Brain microvascular endothelial cell (primary cell): ENCODE measurements at regions not wholly inside any gene's neighbourhood (a gene's known extent, or its start where the extent isn't known, plus 50 kb on each side); places are given as distances from the start of the nearest gene placed in this dataset.

Source experiments
- DNase-seq: peaks from one replicate; pipeline ENCODE4 v3.0.0-alpha.2; 2020
- H3K27ac ChIP-seq: fragments of 250-450 bp; sonication (Bioruptor Pico); 2 replicates; pipeline ENCODE4 v1.5.1; 2020; ENCODE audit warnings: mild to moderate bottlenecking, moderate library complexity
- H3K27me3 ChIP-seq: fragments of 250-450 bp; sonication (Bioruptor Pico); replicated peaks from 2 replicates; pipeline ENCODE4 v1.5.1; 2020; ENCODE audit warnings: mild to moderate bottlenecking
- H3K36me3 ChIP-seq: fragments of 250-450 bp; sonication (Bioruptor Pico); replicated peaks from 2 replicates; pipeline ENCODE4 v1.5.1; 2020; ENCODE audit warnings: mild to moderate bottlenecking
- H3K4me3 ChIP-seq: 2 replicates; pipeline ENCODE4 v1.5.1; 2011; ENCODE audit warnings: low read depth, mild to moderate bottlenecking, control low read depth, low read length, moderate library complexity
- CTCF ChIP-seq: IDR thresholded peaks from 2 replicates; pipeline ENCODE4 v1.5.1; 2011; ENCODE audit warnings: low read depth, mild to moderate bottlenecking, moderate library complexity, low read length, control low read depth, inconsistent platforms; ENCODE audit errors: missing control alignments
- in situ Hi-C: cut with HindIII; loops from 2 replicates; pipeline ENCODE4 v1.10.0; 2017; ENCODE audit warnings: low sequenced_read_pairs, low pct_ligation_motif_present

- no peaks in the 10 kb centered on the region for H3K36me3 ChIP-seq
- no peak for DNase-seq
- no peak for TF ChIP-seq CTCF
- in situ Hi-C loops = no loop called here
- H3K27ac ChIP-seq = no peak overlapping the region
- H3K4me3 ChIP-seq = no peak overlapping the region
- no peaks in the 10 kb centered on the region for H3K27me3 ChIP-seq
Measured at GRCh38 chr14:27245947-27246346, 648.1 kb upstream of the NOVA1 start.

GRCh38 chr14:27253966-27254365 is 656.1 kb upstream of the NOVA1 start:
- Histone ChIP-seq H3K27ac (no peak overlapping the region), H3K36me3 (no peaks in the 10 kb centered on the region), H3K4me3 (no peak overlapping the region), H3K27me3 (no peaks in the 10 kb centered on the region)
- in situ Hi-C loops = no loop called here
- DNase-seq = no peak
- TF ChIP-seq CTCF = no peak

DNA sequence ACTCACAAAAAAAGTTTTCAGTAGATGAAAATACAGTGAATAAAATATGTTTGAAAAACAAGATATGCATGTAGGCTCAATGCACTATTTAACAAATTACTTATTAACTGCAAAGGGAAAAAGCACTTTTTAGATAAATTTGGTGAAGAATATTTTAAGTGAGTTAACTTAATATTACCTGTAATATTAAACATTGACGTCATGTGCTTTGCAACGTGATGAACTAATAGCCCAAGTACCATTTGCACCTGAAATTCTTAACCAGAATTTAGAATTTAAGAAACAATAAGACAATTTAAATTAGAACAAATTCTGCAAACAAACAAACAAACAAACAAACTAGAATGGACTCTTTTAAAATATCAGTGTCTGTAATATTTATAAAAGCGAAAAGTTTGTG is 659.0 kb upstream of the NOVA1 start:
- no peak for DNase-seq
- in situ Hi-C loops = no loop called here
- H3K4me3 ChIP-seq = no peak overlapping the region
- TF ChIP-seq CTCF = no peak
- no peaks in the 10 kb centered on the region for H3K36me3 ChIP-seq
- H3K27ac ChIP-seq = no peak overlapping the region
- H3K27me3 ChIP-seq = no peaks in the 10 kb centered on the region

DNA sequence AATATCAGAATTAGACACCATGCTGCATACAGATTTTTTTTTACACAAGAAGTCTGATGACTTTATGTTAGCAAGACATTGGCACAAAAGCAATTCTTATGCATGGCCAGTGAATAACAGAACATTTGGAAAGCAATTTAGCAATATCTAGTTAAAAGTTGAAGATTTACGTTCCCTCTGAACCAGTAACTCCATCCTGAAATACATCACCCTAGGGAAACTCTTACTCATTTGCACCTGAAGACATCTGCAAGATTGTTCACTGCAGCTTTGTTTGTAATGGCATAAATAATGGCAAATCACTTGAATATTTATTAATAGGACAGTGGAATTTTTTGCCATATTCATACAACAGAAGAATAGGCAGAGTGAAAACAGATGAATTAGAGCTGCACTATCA is 670.0 kb upstream of the NOVA1 start:
- DNase-seq = no peak
- H3K36me3 ChIP-seq = no peaks in the 10 kb centered on the region
- no peaks in the 10 kb centered on the region for H3K27me3 ChIP-seq
- TF ChIP-seq CTCF = no peak
- no peak overlapping the region for H3K4me3 ChIP-seq
- no peak overlapping the region for H3K27ac ChIP-seq
- in situ Hi-C loops = no loop called here

DNA sequence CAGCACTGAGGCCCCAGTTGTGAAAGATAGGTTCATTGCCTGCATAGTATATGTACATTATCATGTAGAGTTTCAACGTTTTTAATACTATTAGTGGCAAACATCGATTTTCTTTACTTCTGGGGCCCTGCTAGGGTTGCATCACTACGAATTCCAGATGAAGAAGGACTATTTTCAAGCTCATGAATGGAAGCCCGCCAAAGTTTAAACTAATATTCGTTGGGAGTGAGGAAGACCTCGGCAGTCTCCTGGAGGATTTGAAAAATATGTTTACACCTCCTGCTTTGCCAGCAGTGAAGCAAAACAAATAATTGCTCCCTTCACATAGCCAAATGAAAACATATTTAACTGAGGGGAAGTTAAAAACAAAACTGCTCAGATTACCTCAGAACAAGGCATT is 672.9 kb upstream of the NOVA1 start:
- Histone ChIP-seq H3K4me3 (no peak overlapping the region), H3K27me3 (no peaks in the 10 kb centered on the region), H3K36me3 (no peaks in the 10 kb centered on the region), H3K27ac (no peak overlapping the region)
- TF ChIP-seq CTCF = no peak
- no peak for DNase-seq
- in situ Hi-C loops = no loop called here

GRCh38 chr14:27278341-27278740 is 680.5 kb upstream of the NOVA1 start:
- H3K27ac ChIP-seq = no peak overlapping the region
- DNase-seq = no peak
- no peak overlapping the region for H3K4me3 ChIP-seq
- no peaks in the 10 kb centered on the region for H3K36me3 ChIP-seq
- in situ Hi-C loops = no loop called here
- no peak for TF ChIP-seq CTCF
- H3K27me3 ChIP-seq = no peaks in the 10 kb centered on the region
